ENCODE measurements at regions not wholly inside any gene's neighbourhood (a gene's known extent, or its start where the extent isn't known, plus 50 kb on each side); places are given as distances from the start of the nearest gene placed in this dataset.
"Not testable (repeated sequence)": the region's sequence is repeated elsewhere in the genome, so short reads cannot be mapped to it uniquely, and the experiment has no call there.

DNA sequence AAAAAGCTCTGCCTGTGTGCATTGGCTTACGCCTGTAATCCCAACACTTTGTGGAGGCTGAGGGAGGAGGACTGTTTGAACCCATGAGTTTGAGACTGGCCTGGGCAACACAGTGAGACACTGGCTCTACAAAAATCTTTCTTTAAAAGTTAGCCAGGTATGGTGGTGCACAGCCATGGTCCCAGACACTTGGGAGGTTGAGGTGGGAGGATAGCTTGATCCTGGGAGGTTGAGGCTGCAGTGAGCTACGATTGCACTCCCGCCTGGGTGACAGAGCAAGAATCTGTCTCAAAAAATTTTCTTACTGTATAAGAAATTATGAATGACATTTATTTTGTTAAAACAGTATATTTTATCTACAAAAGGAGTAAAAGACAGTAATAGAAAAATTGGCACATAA lies 4468.9 kb upstream of the OR11H1 start:
- TF ChIP-seq, protein P1, sequence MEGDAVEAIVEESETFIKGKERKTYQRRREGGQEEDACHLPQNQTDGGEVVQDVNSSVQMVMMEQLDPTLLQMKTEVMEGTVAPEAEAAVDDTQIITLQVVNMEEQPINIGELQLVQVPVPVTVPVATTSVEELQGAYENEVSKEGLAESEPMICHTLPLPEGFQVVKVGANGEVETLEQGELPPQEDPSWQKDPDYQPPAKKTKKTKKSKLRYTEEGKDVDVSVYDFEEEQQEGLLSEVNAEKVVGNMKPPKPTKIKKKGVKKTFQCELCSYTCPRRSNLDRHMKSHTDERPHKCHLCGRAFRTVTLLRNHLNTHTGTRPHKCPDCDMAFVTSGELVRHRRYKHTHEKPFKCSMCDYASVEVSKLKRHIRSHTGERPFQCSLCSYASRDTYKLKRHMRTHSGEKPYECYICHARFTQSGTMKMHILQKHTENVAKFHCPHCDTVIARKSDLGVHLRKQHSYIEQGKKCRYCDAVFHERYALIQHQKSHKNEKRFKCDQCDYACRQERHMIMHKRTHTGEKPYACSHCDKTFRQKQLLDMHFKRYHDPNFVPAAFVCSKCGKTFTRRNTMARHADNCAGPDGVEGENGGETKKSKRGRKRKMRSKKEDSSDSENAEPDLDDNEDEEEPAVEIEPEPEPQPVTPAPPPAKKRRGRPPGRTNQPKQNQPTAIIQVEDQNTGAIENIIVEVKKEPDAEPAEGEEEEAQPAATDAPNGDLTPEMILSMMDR (IDR thresholded peaks at IDR 0.05): not testable (repeated sequence)
- not testable (repeated sequence) for TF ChIP-seq POLR2A (IDR thresholded peaks at IDR 0.05)
